ENCODE measurements at regions not wholly inside any gene's neighbourhood (a gene's known extent, or its start where the extent isn't known, plus 50 kb on each side); places are given as distances from the start of the nearest gene placed in this dataset.

DNA sequence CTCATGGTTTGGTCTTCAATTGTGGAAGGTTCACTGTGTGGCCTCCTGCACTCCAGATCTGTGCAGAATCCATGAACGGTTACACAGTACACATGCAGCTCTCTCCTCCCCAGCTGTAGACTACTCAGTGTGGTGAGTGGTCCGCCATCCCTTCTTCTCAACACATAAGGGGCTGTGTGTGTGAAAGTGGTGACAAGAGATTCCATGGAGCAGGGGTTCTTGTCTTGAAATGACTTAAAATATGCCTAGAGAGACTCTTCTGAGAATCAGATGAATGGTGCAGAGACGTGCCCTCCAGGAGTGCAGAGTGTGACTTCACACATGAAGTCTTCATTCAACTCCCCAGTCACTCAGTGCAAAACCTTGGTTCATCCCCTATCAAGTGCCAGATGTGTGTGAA lies 151.0 kb upstream of the COPS8 start:
- no peaks in the 10 kb centered on the region; the same call in 1 of the 2 replicates for H3K27me3 ChIP-seq (ENCODE audit: insufficient read depth)
- 20% methylated on average over 3 of the region's 3 CpGs for WGBS (ENCODE audit: low lambda C conversion rate)
- no peaks in the 10 kb centered on the region for H3K79me2 ChIP-seq (ENCODE audit: insufficient read depth)
- ChIA-PET CTCF (no interaction called here), POLR2A (no interaction called here)
- no peak overlapping the region for H3K9ac ChIP-seq
- H3K27ac ChIP-seq (ENCODE audit: low read depth in 2 of 2, low read length in 1 of 2), result no peak overlapping the region
- no peaks in the 10 kb centered on the region for H3K36me3 ChIP-seq (replicated peaks in 1 of 2; ENCODE audit: control insufficient read depth in 1 of 2, insufficient read depth in 2 of 2, low read length in 1 of 2)
- no peak overlapping the region for H3K4me2 ChIP-seq
- H3K9me2 ChIP-seq, result no peaks in the 10 kb centered on the region
- no peaks in the 10 kb centered on the region for H3K4me1 ChIP-seq (ENCODE audit: control insufficient read depth in 1 of 2, insufficient read depth in 2 of 2, low read depth in 1 of 2, low read length in 1 of 2)
- H3K9me3 ChIP-seq, result no peaks in the 10 kb centered on the region
- H3K4me3 ChIP-seq (ENCODE audit: low read depth in 2 of 2, low read length in 1 of 2), result no peak overlapping the region
- TF ChIP-seq CHD2 (IDR thresholded peaks at IDR 0.05; ENCODE audit: low read length, partially characterized antibody) (no peak), EZH2phosphoT487 (IDR thresholded peaks at IDR 0.05; ENCODE audit: borderline replicate concordance, low read depth) (no peak), MEF2A (IDR thresholded peaks at IDR 0.05; ENCODE audit: borderline replicate concordance, low read depth) (no peak), TCF12 (IDR thresholded peaks at IDR 0.05) (no peak), RFX5 (IDR thresholded peaks at IDR 0.05; ENCODE audit: low read length) (no peak), GATA2 (CRISPR knock-in tag; IDR thresholded peaks at IDR 0.05) (no peak)
- no peaks in the 10 kb centered on the region for H4K20me1 ChIP-seq (ENCODE audit: insufficient read depth)
- no peak for DNase-seq
- no peak overlapping the region for H2AFZ ChIP-seq (ENCODE audit: low read depth)
- H3F3A ChIP-seq (replicated peaks; ENCODE audit: insufficient read depth), result no peaks in the 10 kb centered on the region

DNA sequence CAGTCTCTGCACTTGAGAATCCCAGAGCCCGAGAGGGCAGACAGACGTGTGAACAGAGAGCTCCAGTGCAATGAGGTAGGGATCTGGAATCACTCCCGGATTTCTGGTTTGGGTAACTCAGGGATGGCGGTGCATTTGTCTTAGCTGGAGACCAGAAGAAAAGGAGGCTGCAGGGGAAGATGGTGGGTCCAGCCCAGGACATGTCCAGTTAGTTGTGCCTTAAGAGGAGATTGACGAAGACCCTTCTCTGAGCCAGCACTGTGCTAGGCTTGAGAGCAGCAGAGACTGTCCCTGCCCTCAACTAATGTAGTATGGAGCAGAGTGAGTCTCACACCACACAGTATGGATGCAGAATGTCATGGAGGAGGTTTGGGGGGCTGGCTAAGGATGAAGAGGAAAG lies 150.6 kb upstream of the COPS8 start:
- Histone ChIP-seq H2AFZ (ENCODE audit: low read depth) (no peak overlapping the region), H3K4me1 (ENCODE audit: control insufficient read depth in 1 of 2, insufficient read depth in 2 of 2, low read depth in 1 of 2, low read length in 1 of 2) (no peaks in the 10 kb centered on the region), H3K9ac (no peak overlapping the region), H3K4me3 (ENCODE audit: low read depth in 2 of 2, low read length in 1 of 2) (no peak overlapping the region), H3K9me3 (no peaks in the 10 kb centered on the region), H3F3A (replicated peaks; ENCODE audit: insufficient read depth) (no peaks in the 10 kb centered on the region), H3K36me3 (replicated peaks in 1 of 2; ENCODE audit: control insufficient read depth in 1 of 2, insufficient read depth in 2 of 2, low read length in 1 of 2) (no peaks in the 10 kb centered on the region), H3K9me2 (no peaks in the 10 kb centered on the region), H3K4me2 (no peak overlapping the region), H3K27me3 (ENCODE audit: insufficient read depth) (no peaks in the 10 kb centered on the region; the same call in 1 of the 2 replicates), H3K27ac (ENCODE audit: low read depth in 2 of 2, low read length in 1 of 2) (no peak overlapping the region), H3K79me2 (ENCODE audit: insufficient read depth) (no peaks in the 10 kb centered on the region), H4K20me1 (ENCODE audit: insufficient read depth) (no peaks in the 10 kb centered on the region)
- DNase-seq, result no peak
- TF ChIP-seq, protein P1, sequence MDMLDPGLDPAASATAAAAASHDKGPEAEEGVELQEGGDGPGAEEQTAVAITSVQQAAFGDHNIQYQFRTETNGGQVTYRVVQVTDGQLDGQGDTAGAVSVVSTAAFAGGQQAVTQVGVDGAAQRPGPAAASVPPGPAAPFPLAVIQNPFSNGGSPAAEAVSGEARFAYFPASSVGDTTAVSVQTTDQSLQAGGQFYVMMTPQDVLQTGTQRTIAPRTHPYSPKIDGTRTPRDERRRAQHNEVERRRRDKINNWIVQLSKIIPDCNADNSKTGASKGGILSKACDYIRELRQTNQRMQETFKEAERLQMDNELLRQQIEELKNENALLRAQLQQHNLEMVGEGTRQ (IDR thresholded peaks at IDR 0.05; ENCODE audit: borderline replicate concordance, low read depth, low read length), result no peak
- 24% methylated on average over 5 of the region's 5 CpGs for WGBS (ENCODE audit: low lambda C conversion rate)
- ChIA-PET POLR2A (no interaction called here), CTCF (no interaction called here)

DNA sequence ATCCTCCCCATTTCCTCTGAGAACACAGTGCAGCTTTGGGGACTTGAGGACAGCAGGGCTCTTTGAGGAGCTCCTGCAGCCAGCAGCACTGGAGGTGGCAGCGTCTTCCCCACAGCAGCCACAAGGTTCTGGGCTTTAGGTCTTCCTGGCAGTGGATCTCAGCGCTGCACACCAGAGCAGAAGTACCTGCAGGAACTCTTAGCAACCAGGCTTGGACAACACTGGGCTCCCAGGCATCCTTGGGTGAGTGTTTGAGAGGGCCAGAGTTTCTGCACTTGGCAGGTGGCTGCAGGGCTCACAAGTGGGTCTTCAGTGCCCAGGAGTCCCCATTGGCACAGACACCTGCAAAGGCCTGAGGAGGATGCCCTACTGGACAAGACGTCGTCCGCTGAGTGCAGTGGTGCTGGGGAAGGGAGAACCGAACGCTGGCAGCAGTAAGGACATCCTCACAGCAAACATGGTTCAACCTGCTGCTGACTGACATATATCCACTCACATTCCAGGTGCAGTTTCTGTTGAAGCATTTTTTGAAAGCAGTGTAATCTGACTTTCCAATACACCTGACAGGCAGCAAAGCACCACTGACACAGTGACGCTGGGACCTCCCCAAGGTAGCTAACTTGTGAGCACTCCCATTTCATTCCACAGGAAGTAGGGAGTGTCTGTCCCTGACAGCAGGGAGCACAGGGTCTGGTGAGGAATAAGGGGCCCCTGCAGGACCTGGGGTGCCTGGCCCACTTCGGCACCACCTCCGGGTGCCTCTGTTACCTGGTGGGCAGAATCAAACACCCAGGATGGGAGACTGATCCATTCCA lies 149.9 kb upstream of the COPS8 start:
- H3F3A ChIP-seq (replicated peaks; ENCODE audit: insufficient read depth), result no peaks in the 10 kb centered on the region
- H3K27me3 ChIP-seq (ENCODE audit: insufficient read depth), result no peaks in the 10 kb centered on the region; the same call in 1 of the 2 replicates
- no peak overlapping the region for H2AFZ ChIP-seq (ENCODE audit: low read depth)
- H3K4me1 ChIP-seq (ENCODE audit: control insufficient read depth in 1 of 2, insufficient read depth in 2 of 2, low read depth in 1 of 2, low read length in 1 of 2), result no peaks in the 10 kb centered on the region
- H3K9ac ChIP-seq, result no peak overlapping the region
- POLR2A ChIA-PET, result no interaction called here
- DNase-seq, result no peak
- H3K4me2 ChIP-seq, result no peak overlapping the region
- no peak for TF ChIP-seq FOSL2 (IDR thresholded peaks at IDR 0.05; ENCODE audit: borderline replicate concordance, low read depth)
- TF ChIP-seq, protein P2, sequence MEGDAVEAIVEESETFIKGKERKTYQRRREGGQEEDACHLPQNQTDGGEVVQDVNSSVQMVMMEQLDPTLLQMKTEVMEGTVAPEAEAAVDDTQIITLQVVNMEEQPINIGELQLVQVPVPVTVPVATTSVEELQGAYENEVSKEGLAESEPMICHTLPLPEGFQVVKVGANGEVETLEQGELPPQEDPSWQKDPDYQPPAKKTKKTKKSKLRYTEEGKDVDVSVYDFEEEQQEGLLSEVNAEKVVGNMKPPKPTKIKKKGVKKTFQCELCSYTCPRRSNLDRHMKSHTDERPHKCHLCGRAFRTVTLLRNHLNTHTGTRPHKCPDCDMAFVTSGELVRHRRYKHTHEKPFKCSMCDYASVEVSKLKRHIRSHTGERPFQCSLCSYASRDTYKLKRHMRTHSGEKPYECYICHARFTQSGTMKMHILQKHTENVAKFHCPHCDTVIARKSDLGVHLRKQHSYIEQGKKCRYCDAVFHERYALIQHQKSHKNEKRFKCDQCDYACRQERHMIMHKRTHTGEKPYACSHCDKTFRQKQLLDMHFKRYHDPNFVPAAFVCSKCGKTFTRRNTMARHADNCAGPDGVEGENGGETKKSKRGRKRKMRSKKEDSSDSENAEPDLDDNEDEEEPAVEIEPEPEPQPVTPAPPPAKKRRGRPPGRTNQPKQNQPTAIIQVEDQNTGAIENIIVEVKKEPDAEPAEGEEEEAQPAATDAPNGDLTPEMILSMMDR (IDR thresholded peaks at IDR 0.05), result no peak
- TF ChIP-seq, protein P3, sequence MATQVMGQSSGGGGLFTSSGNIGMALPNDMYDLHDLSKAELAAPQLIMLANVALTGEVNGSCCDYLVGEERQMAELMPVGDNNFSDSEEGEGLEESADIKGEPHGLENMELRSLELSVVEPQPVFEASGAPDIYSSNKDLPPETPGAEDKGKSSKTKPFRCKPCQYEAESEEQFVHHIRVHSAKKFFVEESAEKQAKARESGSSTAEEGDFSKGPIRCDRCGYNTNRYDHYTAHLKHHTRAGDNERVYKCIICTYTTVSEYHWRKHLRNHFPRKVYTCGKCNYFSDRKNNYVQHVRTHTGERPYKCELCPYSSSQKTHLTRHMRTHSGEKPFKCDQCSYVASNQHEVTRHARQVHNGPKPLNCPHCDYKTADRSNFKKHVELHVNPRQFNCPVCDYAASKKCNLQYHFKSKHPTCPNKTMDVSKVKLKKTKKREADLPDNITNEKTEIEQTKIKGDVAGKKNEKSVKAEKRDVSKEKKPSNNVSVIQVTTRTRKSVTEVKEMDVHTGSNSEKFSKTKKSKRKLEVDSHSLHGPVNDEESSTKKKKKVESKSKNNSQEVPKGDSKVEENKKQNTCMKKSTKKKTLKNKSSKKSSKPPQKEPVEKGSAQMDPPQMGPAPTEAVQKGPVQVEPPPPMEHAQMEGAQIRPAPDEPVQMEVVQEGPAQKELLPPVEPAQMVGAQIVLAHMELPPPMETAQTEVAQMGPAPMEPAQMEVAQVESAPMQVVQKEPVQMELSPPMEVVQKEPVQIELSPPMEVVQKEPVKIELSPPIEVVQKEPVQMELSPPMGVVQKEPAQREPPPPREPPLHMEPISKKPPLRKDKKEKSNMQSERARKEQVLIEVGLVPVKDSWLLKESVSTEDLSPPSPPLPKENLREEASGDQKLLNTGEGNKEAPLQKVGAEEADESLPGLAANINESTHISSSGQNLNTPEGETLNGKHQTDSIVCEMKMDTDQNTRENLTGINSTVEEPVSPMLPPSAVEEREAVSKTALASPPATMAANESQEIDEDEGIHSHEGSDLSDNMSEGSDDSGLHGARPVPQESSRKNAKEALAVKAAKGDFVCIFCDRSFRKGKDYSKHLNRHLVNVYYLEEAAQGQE (IDR thresholded peaks at IDR 0.05; ENCODE audit: low read depth, low read length), result no peak
- no peaks in the 10 kb centered on the region for H3K9me2 ChIP-seq
- H3K9me3 ChIP-seq, result no peaks in the 10 kb centered on the region
- WGBS (ENCODE audit: low lambda C conversion rate), result 18% methylated on average over 10 of the region's 10 CpGs
- no peaks in the 10 kb centered on the region for H4K20me1 ChIP-seq (ENCODE audit: insufficient read depth)
- no peaks in the 10 kb centered on the region for H3K36me3 ChIP-seq (replicated peaks in 1 of 2; ENCODE audit: control insufficient read depth in 1 of 2, insufficient read depth in 2 of 2, low read length in 1 of 2)
- CTCF ChIA-PET, result no interaction called here
- no peaks in the 10 kb centered on the region for H3K79me2 ChIP-seq (ENCODE audit: insufficient read depth)
- no peak overlapping the region for H3K4me3 ChIP-seq (ENCODE audit: low read depth in 2 of 2, low read length in 1 of 2)
- H3K27ac ChIP-seq (ENCODE audit: low read depth in 2 of 2, low read length in 1 of 2), result no peak overlapping the region
